SK-N-SH (cell line): ENCODE measurements at regions not wholly inside any gene's neighbourhood (a gene's known extent, or its start where the extent isn't known, plus 50 kb on each side); places are given as distances from the start of the nearest gene placed in this dataset.

Experiments used
- CTCF ChIA-PET: fragments of 300-600, 350-600 bp; formaldehyde crosslinking; extraction: SDS; loops from one replicate; lab custom pipeline; 2021; lab: Yijun Ruan, JAX
- POLR2A ChIA-PET: fragments of 350-600 bp; sonication (Branson Sonifier 250); formaldehyde crosslinking; extraction: SDS; loops from one replicate; lab custom pipeline; 2020; ENCODE audit warnings: antibody characterized with exemption, inconsistent platforms; lab: Yijun Ruan, JAX
- DNase-seq: peaks from one replicate; pipeline ENCODE4 v3.0.0; 2012
- H2AFZ ChIP-seq: fragments of 200-600 bp; sonication (generic); 2 replicates; pipeline ENCODE4 v1.8.1; 2016; ENCODE audit warnings: antibody characterized with exemption, mild to moderate bottlenecking, low read depth
- H3F3A ChIP-seq: fragments of 200-600 bp; sonication (generic); replicated peaks from 2 replicates; pipeline ENCODE3; 2016; ENCODE audit warnings: antibody characterized with exemption, mild to moderate bottlenecking; ENCODE audit not compliant: insufficient read depth
- H3K27ac ChIP-seq, 2 experiments: fragments of 200-500 bp in 1 of 2; fragments of 200-600 bp in 1 of 2; sonication (Bioruptor generic) in 1 of 2; sonication (generic), shearing (Covaris generic) in 1 of 2; 2 replicates each; pipeline versions ENCODE4 v1.5.1 to v1.6.1; 2014 to 2016; ENCODE audit warnings: low read depth in 2 of 2, inconsistent platforms in 1 of 2, low read length in 1 of 2, mild to moderate bottlenecking in 1 of 2, mixed read lengths in 1 of 2
- H3K27me3 ChIP-seq: fragments of 200-600 bp; sonication (generic), shearing (Covaris generic); 2 replicates; pipeline ENCODE4 v1.6.1; 2016; ENCODE audit warnings: mixed run types; ENCODE audit not compliant: insufficient read depth
- H3K36me3 ChIP-seq, 2 experiments: fragments of 200-500 bp in 1 of 2; fragments of 200-600 bp in 1 of 2; sonication (Bioruptor generic) in 1 of 2; sonication (generic) in 1 of 2; replicated peaks in 1 of 2; 2 replicates each; pipeline versions ENCODE3 to v1.5.1; 2014 to 2016; ENCODE audit warnings: low read length in 1 of 2, mild to moderate bottlenecking in 1 of 2; ENCODE audit not compliant: insufficient read depth in 2 of 2, control insufficient read depth in 1 of 2
- H3K4me1 ChIP-seq, 2 experiments: fragments of 200-500 bp in 1 of 2; fragments of 200-600 bp in 1 of 2; sonication (Bioruptor generic) in 1 of 2; sonication (generic), shearing (Covaris generic) in 1 of 2; 2 replicates each; pipeline versions ENCODE4 v1.5.1 to v1.6.1; 2014 to 2016; ENCODE audit warnings: low read depth in 1 of 2, low read length in 1 of 2, mixed run types in 1 of 2; ENCODE audit not compliant: insufficient read depth in 2 of 2, control insufficient read depth in 1 of 2
- H3K4me2 ChIP-seq: fragments of 200-600 bp; sonication (generic), shearing (Covaris generic); 2 replicates; pipeline ENCODE4 v1.6.1; 2017; ENCODE audit warnings: mixed run types
- H3K4me3 ChIP-seq, 2 experiments: fragments of 200-500 bp in 1 of 2; fragments of 200-600 bp in 1 of 2; sonication (Bioruptor generic) in 1 of 2; sonication (generic), shearing (Covaris generic) in 1 of 2; 2 replicates each; pipeline versions ENCODE4 v1.5.1 to v1.8.1; 2014 to 2016; ENCODE audit warnings: low read depth in 2 of 2, inconsistent platforms in 1 of 2, low read length in 1 of 2, mild to moderate bottlenecking in 1 of 2, mixed read lengths in 1 of 2, moderate library complexity in 1 of 2
- H3K79me2 ChIP-seq: fragments of 200-600 bp; sonication (generic); 2 replicates; pipeline ENCODE4 v1.8.1; 2017; ENCODE audit warnings: mild to moderate bottlenecking; ENCODE audit not compliant: insufficient read depth
- H3K9ac ChIP-seq: fragments of 200-600 bp; sonication (generic); 2 replicates; pipeline ENCODE4 v1.6.1; 2017; ENCODE audit warnings: mixed run types
- H3K9me2 ChIP-seq: fragments of 200-600 bp; sonication (generic); 2 replicates; pipeline ENCODE4 v1.6.1; 2017; ENCODE audit warnings: mixed run types
- H3K9me3 ChIP-seq: fragments of 200-600 bp; sonication (generic); 2 replicates; pipeline ENCODE4 v1.6.1; 2017; ENCODE audit warnings: mixed run types, mild to moderate bottlenecking, moderate library complexity
- H4K20me1 ChIP-seq: fragments of 200-600 bp; sonication (generic); 2 replicates; pipeline ENCODE4 v1.6.1; 2017; ENCODE audit warnings: mild to moderate bottlenecking, mixed run types; ENCODE audit not compliant: insufficient read depth
- EP300 ChIP-seq, 2 experiments: IDR thresholded peaks; 2 replicates each; pipeline versions ENCODE4 v1.4.0 to v1.6.1; 2012; ENCODE audit warnings: borderline replicate concordance in 1 of 2, low read depth in 1 of 2, low read length in 1 of 2
- EZH2phosphoT487 ChIP-seq: fragments of 200-600 bp; sonication (generic); IDR thresholded peaks from 2 replicates; pipeline ENCODE4 v1.6.1; 2017; ENCODE audit warnings: low read depth, mixed run types, mild to moderate bottlenecking, antibody characterized with exemption, moderate library complexity, borderline replicate concordance
- FOXJ3 ChIP-seq: sonication (generic); formaldehyde crosslinking; IDR thresholded peaks from 2 replicates; pipeline ENCODE4 v1.5.1; 2020; ENCODE audit warnings: mild to moderate bottlenecking, missing genetic modification reagents
- FOXM1 ChIP-seq: IDR thresholded peaks from 2 replicates; pipeline ENCODE4 v1.4.0; 2012; ENCODE audit warnings: low read depth, mild to moderate bottlenecking
- GABPA ChIP-seq: IDR thresholded peaks from 2 replicates; pipeline ENCODE4 v1.4.0; 2012; ENCODE audit warnings: low read depth, mild to moderate bottlenecking
- GATA2 ChIP-seq: sonication (generic); formaldehyde crosslinking; IDR thresholded peaks from 2 replicates; pipeline ENCODE4 v1.5.0; 2020; ENCODE audit warnings: mild to moderate bottlenecking, missing genetic modification reagents
- IRF3 ChIP-seq: fragments of 150-350 bp; IDR thresholded peaks from 2 replicates; pipeline ENCODE4 v1.6.1; 2016; ENCODE audit warnings: mild to moderate bottlenecking, low read depth, low read length
- JUND ChIP-seq: IDR thresholded peaks from 2 replicates; pipeline ENCODE4 v1.4.0; 2012
- MXI1 ChIP-seq: IDR thresholded peaks from 2 replicates; pipeline ENCODE4 v1.6.1; 2012; ENCODE audit warnings: mild to moderate bottlenecking, low read depth, low read length, improper control_type of control experiment
- PBX3 ChIP-seq: IDR thresholded peaks from 2 replicates; pipeline ENCODE4; 2012
- RAD21 ChIP-seq: IDR thresholded peaks from 2 replicates; pipeline ENCODE4 v1.6.1; 2012; ENCODE audit warnings: mild to moderate bottlenecking, low read length
- RXRA ChIP-seq: IDR thresholded peaks from 2 replicates; pipeline ENCODE4 v1.4.0; 2012; ENCODE audit warnings: low read depth, mild to moderate bottlenecking, borderline replicate concordance
- SMC3 ChIP-seq: IDR thresholded peaks from 2 replicates; pipeline ENCODE4 v1.6.1; 2012; ENCODE audit warnings: low read depth, low read length, improper control_type of control experiment
- TAF1 ChIP-seq: IDR thresholded peaks from 2 replicates; pipeline ENCODE4 v1.6.1; 2012; ENCODE audit warnings: low read depth, mild to moderate bottlenecking, low read length, moderate library complexity, borderline replicate concordance
- TEAD4 ChIP-seq: IDR thresholded peaks from 2 replicates; pipeline ENCODE4 v1.4.0; 2012; ENCODE audit warnings: mild to moderate bottlenecking, borderline replicate concordance; ENCODE audit not compliant: insufficient read depth
- USF2 ChIP-seq: fragments of 150-350 bp; IDR thresholded peaks from 2 replicates; pipeline ENCODE4 v1.6.1; 2017; ENCODE audit warnings: antibody characterized with exemption, low read length, low read depth, borderline replicate concordance
- YY1 ChIP-seq: IDR thresholded peaks from 2 replicates; pipeline ENCODE4 v1.4.0; 2012; ENCODE audit warnings: low read depth, mild to moderate bottlenecking
- WGBS: methylation state at CpG from one replicate; pipeline ENCODE4 v1.1.6; 2017; ENCODE audit warnings: low lambda C conversion rate; 5-methylcytosine and 5-hydroxymethylcytosine counted together
- TF ChIP-seq, protein P1 (sequence below): fragments of 200-600 bp; sonication (generic); IDR thresholded peaks from 2 replicates; pipeline ENCODE4 v1.6.1; 2017; ENCODE audit warnings: antibody characterized with exemption, mild to moderate bottlenecking, moderate library complexity
- TF ChIP-seq, protein P2 (sequence below): IDR thresholded peaks from 2 replicates; pipeline ENCODE4 v1.4.0; 2012; ENCODE audit warnings: low read depth
- TF ChIP-seq, protein P3 (sequence below): IDR thresholded peaks from 2 replicates; pipeline ENCODE4 v1.4.0; 2012; ENCODE audit warnings: low read depth, borderline replicate concordance

DNA sequence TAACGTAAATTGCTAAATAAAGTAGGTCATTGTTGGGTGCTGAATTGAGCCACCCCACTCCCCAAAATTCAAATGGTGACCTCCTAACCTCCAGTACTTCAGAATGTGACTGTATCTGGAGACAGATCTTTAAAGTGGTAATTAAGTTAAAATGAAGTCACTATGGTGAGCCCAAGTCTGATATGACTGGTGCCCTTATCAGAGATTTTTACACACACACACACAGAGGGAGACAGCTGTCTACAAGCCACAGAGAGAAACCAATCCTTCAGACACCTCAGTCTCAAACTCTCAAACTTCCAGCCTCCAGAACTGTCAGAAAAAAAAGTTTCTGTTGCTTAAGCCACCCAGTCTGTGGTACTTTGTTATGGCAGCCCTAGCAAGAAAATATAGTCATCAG lies 879.2 kb upstream of the INTU start:
- CTCF ChIA-PET = interaction anchor here (0.7 kb wide), 1 partner anchor 101 kb away, joined by 3 read pairs; no protein-coding TSS in a partner anchor
- no peaks in the 10 kb centered on the region; the same call in 1 of the 2 replicates for H3K9me2 ChIP-seq
- no peaks in the 10 kb centered on the region for H3K27me3 ChIP-seq
- H3K4me1 ChIP-seq = no peaks in the 10 kb centered on the region
- H4K20me1 ChIP-seq = no peaks in the 10 kb centered on the region
- DNase-seq = no peak
- no peak overlapping the region for H3K9ac ChIP-seq
- 79% methylated on average over 1 of the region's 1 CpG for WGBS
- H3K9me3 ChIP-seq = no peaks in the 10 kb centered on the region
- H3K36me3 ChIP-seq = no peaks in the 10 kb centered on the region
- TF ChIP-seq EZH2phosphoT487 (no peak), MXI1 (no peak), PBX3 (no peak), FOXJ3 (CRISPR knock-in tag) (no peak), RAD21 (no peak), GABPA (no peak), YY1 (no peak), JUND (no peak), FOXM1 (no peak), IRF3 (no peak), TAF1 (no peak), EP300 (IDR thresholded peaks at IDR 0.05; ENCODE audit: borderline replicate concordance in 1 of 2, low read depth in 1 of 2, low read length in 1 of 2) (no peak), USF2 (no peak), RXRA (no peak), GATA2 (CRISPR knock-in tag) (no peak), SMC3 (no peak), TEAD4 (no peak)
- TF ChIP-seq, protein P1, sequence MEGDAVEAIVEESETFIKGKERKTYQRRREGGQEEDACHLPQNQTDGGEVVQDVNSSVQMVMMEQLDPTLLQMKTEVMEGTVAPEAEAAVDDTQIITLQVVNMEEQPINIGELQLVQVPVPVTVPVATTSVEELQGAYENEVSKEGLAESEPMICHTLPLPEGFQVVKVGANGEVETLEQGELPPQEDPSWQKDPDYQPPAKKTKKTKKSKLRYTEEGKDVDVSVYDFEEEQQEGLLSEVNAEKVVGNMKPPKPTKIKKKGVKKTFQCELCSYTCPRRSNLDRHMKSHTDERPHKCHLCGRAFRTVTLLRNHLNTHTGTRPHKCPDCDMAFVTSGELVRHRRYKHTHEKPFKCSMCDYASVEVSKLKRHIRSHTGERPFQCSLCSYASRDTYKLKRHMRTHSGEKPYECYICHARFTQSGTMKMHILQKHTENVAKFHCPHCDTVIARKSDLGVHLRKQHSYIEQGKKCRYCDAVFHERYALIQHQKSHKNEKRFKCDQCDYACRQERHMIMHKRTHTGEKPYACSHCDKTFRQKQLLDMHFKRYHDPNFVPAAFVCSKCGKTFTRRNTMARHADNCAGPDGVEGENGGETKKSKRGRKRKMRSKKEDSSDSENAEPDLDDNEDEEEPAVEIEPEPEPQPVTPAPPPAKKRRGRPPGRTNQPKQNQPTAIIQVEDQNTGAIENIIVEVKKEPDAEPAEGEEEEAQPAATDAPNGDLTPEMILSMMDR = no peak
- TF ChIP-seq, protein P2, sequence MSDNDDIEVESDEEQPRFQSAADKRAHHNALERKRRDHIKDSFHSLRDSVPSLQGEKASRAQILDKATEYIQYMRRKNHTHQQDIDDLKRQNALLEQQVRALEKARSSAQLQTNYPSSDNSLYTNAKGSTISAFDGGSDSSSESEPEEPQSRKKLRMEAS = no peak
- TF ChIP-seq, protein P3, sequence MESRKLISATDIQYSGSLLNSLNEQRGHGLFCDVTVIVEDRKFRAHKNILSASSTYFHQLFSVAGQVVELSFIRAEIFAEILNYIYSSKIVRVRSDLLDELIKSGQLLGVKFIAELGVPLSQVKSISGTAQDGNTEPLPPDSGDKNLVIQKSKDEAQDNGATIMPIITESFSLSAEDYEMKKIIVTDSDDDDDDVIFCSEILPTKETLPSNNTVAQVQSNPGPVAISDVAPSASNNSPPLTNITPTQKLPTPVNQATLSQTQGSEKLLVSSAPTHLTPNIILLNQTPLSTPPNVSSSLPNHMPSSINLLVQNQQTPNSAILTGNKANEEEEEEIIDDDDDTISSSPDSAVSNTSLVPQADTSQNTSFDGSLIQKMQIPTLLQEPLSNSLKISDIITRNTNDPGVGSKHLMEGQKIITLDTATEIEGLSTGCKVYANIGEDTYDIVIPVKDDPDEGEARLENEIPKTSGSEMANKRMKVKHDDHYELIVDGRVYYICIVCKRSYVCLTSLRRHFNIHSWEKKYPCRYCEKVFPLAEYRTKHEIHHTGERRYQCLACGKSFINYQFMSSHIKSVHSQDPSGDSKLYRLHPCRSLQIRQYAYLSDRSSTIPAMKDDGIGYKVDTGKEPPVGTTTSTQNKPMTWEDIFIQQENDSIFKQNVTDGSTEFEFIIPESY = no peak
- POLR2A ChIA-PET = no interaction called here
- no peak overlapping the region for H3K4me3 ChIP-seq
- no peak overlapping the region for H2AFZ ChIP-seq
- H3K79me2 ChIP-seq = no peaks in the 10 kb centered on the region
- no peak overlapping the region for H3K4me2 ChIP-seq
- no peak overlapping the region for H3K27ac ChIP-seq
- peaks cover 1% of the 10 kb centered on the region for H3F3A ChIP-seq
